ENCODE measurements at regions not wholly inside any gene's neighbourhood (a gene's known extent, or its start where the extent isn't known, plus 50 kb on each side); places are given as distances from the start of the nearest gene placed in this dataset.
"Not testable (repeated sequence)": the region's sequence is repeated elsewhere in the genome, so short reads cannot be mapped to it uniquely, and the experiment has no call there.

DNA sequence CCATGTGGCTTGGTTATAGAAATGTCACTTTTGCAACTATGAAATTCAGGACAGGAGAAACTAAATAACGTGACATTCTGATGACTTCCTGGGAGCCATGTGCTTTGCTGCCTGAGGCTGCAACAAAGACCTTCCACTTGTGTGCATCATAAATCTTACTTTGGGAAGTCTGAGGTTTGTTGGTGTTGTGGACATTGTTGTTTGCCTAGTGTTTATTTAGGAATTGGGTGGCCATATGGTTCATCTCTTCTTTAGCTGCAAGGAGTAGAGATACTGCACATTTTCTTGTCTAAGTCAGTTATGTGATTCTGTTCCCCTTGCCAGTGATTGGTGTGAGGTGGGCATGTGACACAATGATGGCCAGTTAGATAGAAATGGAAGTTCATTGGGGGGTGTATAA lies 167.3 kb upstream of the SSTR1 start:
- Histone ChIP-seq H3K9me3 (no peaks in the 10 kb centered on the region), H3K36me3 (replicated peaks) (no peaks in the 10 kb centered on the region), H3K4me3 (no peak overlapping the region), H3K27me3 (ENCODE audit: low read depth) (no peaks in the 10 kb centered on the region), H3K4me1 (no peaks in the 10 kb centered on the region)
- in situ Hi-C loops (cut with MboI; ENCODE audit: low sequenced_read_pairs): no loop called here
- DNase-seq (ENCODE audit: low spot score in 2 of 2): no peak

DNA sequence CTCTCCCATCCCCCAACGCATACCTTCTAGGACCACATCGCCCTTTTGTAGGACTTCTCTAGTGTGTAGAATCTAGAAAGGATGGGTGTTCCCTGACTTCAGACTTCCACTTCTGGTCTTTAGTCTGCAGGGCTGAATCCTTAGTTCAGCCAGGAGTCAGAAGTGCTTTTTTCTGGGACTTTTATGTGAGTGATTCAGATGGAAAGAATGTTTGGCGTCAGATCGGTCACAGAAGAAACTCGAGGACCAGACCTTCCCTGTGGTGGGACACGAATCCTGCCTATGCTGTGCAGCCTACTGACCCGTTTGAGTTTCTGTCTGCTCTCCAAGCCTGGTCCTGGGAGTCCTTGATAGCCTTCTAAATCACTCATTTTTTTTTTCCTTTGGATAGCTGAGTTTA lies 165.4 kb upstream of the SSTR1 start:
- Histone ChIP-seq H3K36me3 (replicated peaks) (no peaks in the 10 kb centered on the region), H3K4me1 (no peaks in the 10 kb centered on the region), H3K27me3 (ENCODE audit: low read depth) (no peaks in the 10 kb centered on the region), H3K4me3 (no peak overlapping the region), H3K9me3 (no peaks in the 10 kb centered on the region)
- in situ Hi-C loops (cut with MboI; ENCODE audit: low sequenced_read_pairs): no loop called here
- no peak for DNase-seq (ENCODE audit: low spot score in 2 of 2)

GRCh38 chr14:38044710-38045109 lies 163.0 kb upstream of the SSTR1 start:
- Histone ChIP-seq H3K9me3 (no peaks in the 10 kb centered on the region), H3K36me3 (replicated peaks) (no peaks in the 10 kb centered on the region), H3K4me1 (no peaks in the 10 kb centered on the region), H3K27me3 (ENCODE audit: low read depth) (no peaks in the 10 kb centered on the region), H3K4me3 (no peak overlapping the region)
- in situ Hi-C loops (cut with MboI; ENCODE audit: low sequenced_read_pairs): no loop called here
- no peak for DNase-seq (ENCODE audit: low spot score in 2 of 2)

DNA sequence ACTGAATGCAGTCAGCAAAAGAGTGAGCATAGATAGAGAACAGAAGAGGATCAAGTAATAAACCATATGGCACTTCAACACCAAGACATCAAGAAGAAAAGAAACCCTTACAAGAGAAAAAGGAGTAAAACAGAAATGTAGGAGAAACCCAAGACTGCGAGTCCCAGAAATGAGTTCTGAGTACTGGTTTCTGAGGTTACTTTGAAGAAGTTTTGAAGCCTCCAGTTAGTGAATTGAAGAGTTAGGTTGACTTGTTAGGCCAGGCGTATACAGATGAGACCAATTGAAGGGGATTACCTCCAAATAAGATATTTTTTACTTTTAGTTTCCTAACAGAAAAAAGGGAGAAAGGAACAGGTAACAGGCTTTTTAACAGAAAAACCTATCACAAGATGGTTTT lies 162.2 kb upstream of the SSTR1 start:
- Histone ChIP-seq H3K4me3 (no peak overlapping the region), H3K36me3 (replicated peaks) (no peaks in the 10 kb centered on the region), H3K4me1 (no peaks in the 10 kb centered on the region), H3K27me3 (ENCODE audit: low read depth) (no peaks in the 10 kb centered on the region), H3K9me3 (no peaks in the 10 kb centered on the region)
- in situ Hi-C loops (cut with MboI; ENCODE audit: low sequenced_read_pairs): no loop called here
- no peak for DNase-seq (ENCODE audit: low spot score in 2 of 2)

DNA sequence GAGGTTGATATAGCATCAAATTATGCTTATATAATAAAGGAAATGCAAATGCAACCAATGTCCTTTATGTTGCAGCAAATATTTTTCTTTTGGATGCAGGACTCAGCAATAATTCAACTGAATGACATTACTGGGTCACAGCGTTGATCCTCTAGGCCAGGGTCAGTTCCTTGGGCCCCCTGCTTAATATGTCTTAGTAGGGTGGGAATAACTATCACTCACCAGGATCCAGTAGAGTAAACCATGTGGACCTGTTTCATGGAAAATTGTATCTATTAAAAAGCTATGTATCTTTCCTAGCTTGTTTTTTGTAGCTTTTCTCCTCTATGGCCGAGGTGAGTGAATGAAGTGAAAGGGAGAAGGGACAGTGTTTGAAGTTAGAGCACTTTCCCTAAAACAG lies 161.5 kb upstream of the SSTR1 start:
- H3K4me3 ChIP-seq: no peak overlapping the region
- H3K36me3 ChIP-seq (replicated peaks): no peaks in the 10 kb centered on the region
- H3K27me3 ChIP-seq (ENCODE audit: low read depth): no peaks in the 10 kb centered on the region
- no peak for DNase-seq (ENCODE audit: low spot score in 2 of 2)
- no peaks in the 10 kb centered on the region for H3K9me3 ChIP-seq
- in situ Hi-C loops (cut with MboI; ENCODE audit: low sequenced_read_pairs): no loop called here
- H3K4me1 ChIP-seq: no peaks in the 10 kb centered on the region

GRCh38 chr14:38047195-38047902 lies 160.4 kb upstream of the SSTR1 start:
- H3K4me3 ChIP-seq: no peak overlapping the region
- no peak for DNase-seq (ENCODE audit: low spot score in 2 of 2)
- in situ Hi-C loops (cut with MboI; ENCODE audit: low sequenced_read_pairs): no loop called here
- no peaks in the 10 kb centered on the region for H3K27me3 ChIP-seq (ENCODE audit: low read depth)
- H3K36me3 ChIP-seq (replicated peaks): no peaks in the 10 kb centered on the region
- H3K4me1 ChIP-seq: no peaks in the 10 kb centered on the region
- no peaks in the 10 kb centered on the region for H3K9me3 ChIP-seq

DNA sequence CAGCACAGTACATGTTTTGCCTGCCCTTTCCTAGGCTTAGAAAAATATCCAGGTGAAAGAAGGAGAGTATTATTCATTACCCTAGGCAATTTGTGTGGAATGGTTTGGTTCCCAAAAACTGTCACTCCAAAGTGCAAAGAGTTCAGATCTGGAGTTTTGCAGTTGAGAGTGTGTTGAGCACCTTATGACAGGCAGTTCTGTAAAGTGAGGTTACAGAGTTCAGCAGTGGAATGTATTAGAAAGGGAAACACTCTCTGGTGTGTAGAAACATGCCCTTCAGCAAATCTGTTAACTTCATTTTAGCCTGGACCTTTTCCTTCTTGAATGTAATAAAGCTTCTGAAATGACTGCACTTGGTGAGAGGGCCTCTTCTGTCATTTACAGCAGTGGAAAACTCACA lies 154.0 kb upstream of the SSTR1 start:
- in situ Hi-C loops (cut with MboI; ENCODE audit: low sequenced_read_pairs): no loop called here
- no peaks in the 10 kb centered on the region for H3K27me3 ChIP-seq (ENCODE audit: low read depth)
- no peaks in the 10 kb centered on the region for H3K36me3 ChIP-seq (replicated peaks)
- H3K4me1 ChIP-seq: no peaks in the 10 kb centered on the region
- DNase-seq (ENCODE audit: low spot score in 2 of 2): no peak
- no peaks in the 10 kb centered on the region for H3K9me3 ChIP-seq
- H3K4me3 ChIP-seq: no peak overlapping the region

- H3K4me1 ChIP-seq: no peaks in the 10 kb centered on the region
- H3K27me3 ChIP-seq (ENCODE audit: low read depth): no peaks in the 10 kb centered on the region
- DNase-seq (ENCODE audit: low spot score in 2 of 2): no peak
- no peaks in the 10 kb centered on the region for H3K9me3 ChIP-seq
- in situ Hi-C loops (cut with MboI; ENCODE audit: low sequenced_read_pairs): no loop called here
- no peak overlapping the region for H3K4me3 ChIP-seq
- no peaks in the 10 kb centered on the region for H3K36me3 ChIP-seq (replicated peaks)
These were observed 151.4 kb upstream of the SSTR1 start for GRCh38 chr14:38056270-38056669.

GRCh38 chr14:38062223-38062622 lies 145.5 kb upstream of the SSTR1 start:
- in situ Hi-C loops (cut with MboI; ENCODE audit: low sequenced_read_pairs); H3K4me3 ChIP-seq; H3K36me3 ChIP-seq (replicated peaks); H3K9me3 ChIP-seq; H3K27me3 ChIP-seq (ENCODE audit: low read depth); H3K4me1 ChIP-seq; DNase-seq (ENCODE audit: low spot score in 2 of 2): not testable (repeated sequence)

- Histone ChIP-seq H3K4me3 (no peak overlapping the region), H3K27me3 (ENCODE audit: low read depth) (no peaks in the 10 kb centered on the region), H3K9me3 (peaks cover 2% of the 10 kb centered on the region; the same call in 1 of the 2 replicates), H3K36me3 (replicated peaks) (no peaks in the 10 kb centered on the region), H3K4me1 (no peaks in the 10 kb centered on the region)
- DNase-seq (ENCODE audit: low spot score in 2 of 2): no peak
- in situ Hi-C loops (cut with MboI; ENCODE audit: low sequenced_read_pairs): no loop called here
These were observed 143.9 kb upstream of the SSTR1 start for GRCh38 chr14:38063711-38064320.

DNA sequence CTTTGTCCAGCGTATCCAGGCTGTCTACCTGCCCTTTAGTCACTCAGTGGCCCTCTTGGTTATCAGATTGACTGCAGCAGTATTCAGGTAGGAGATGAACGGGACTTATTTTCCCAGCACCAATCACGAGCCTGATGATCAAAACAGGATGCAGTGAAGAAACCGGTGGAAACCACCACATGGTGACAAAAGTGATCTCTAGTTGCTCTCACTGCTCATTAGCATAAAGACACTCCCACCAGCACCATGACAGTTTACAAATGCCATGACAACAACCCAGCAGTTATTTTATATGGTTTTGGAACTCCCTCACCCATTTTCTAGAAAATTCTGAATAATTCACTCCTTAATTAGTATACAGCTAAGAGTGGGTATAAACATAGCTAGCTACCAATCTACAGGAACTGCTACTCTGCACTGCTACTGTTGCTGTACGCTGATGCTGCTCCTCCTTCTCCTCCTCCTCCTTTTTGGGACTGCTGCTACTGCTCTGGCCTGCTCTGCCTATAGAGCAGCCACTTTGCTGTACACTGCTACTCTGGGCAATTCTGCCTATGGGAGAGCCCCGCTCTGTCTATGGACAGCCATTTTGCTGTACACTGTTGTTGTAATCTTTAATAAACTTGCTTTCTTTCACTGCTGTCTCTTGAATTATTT lies 142.5 kb upstream of the SSTR1 start:
- DNase-seq (ENCODE audit: low spot score in 2 of 2): no peak
- in situ Hi-C loops (cut with MboI; ENCODE audit: low sequenced_read_pairs): no loop called here
- Histone ChIP-seq H3K36me3 (replicated peaks) (no peaks in the 10 kb centered on the region), H3K4me1 (no peaks in the 10 kb centered on the region), H3K9me3 (peaks cover 2% of the 10 kb centered on the region; the same call in 1 of the 2 replicates), H3K4me3 (no peak overlapping the region), H3K27me3 (ENCODE audit: low read depth) (no peaks in the 10 kb centered on the region)

- Histone ChIP-seq H3K4me3 (no peak overlapping the region), H3K36me3 (replicated peaks) (no peaks in the 10 kb centered on the region), H3K9me3 (no peaks in the 10 kb centered on the region), H3K4me1 (no peaks in the 10 kb centered on the region), H3K27me3 (ENCODE audit: low read depth) (no peaks in the 10 kb centered on the region)
- DNase-seq (ENCODE audit: low spot score in 2 of 2): no peak
- in situ Hi-C loops (cut with MboI; ENCODE audit: low sequenced_read_pairs): no loop called here
These were observed 137.6 kb upstream of the SSTR1 start for GRCh38 chr14:38070061-38070588.

DNA sequence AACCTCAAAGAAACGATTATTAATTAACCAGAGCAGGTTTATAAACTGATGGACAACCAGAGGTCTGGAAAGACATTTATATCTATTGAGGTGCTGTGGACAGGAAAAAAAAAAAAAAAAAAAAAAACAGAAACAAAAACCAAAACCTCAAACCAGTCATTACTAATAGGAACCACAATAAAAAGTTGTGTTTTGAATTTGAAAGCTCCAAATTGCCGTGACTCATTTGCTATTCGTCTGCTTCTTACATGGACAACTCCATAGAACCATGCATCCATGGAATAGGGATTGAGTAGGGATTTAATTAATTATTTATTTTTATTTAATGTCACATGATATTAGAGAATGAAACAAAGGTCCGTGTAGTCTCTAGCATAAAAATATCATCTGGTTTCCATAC lies 134.1 kb upstream of the SSTR1 start:
- no peak for DNase-seq (ENCODE audit: low spot score in 2 of 2)
- no peak overlapping the region for H3K4me3 ChIP-seq
- H3K9me3 ChIP-seq: no peaks in the 10 kb centered on the region
- H3K36me3 ChIP-seq (replicated peaks): no peaks in the 10 kb centered on the region
- in situ Hi-C loops (cut with MboI; ENCODE audit: low sequenced_read_pairs): no loop called here
- no peaks in the 10 kb centered on the region for H3K4me1 ChIP-seq
- H3K27me3 ChIP-seq (ENCODE audit: low read depth): no peaks in the 10 kb centered on the region

DNA sequence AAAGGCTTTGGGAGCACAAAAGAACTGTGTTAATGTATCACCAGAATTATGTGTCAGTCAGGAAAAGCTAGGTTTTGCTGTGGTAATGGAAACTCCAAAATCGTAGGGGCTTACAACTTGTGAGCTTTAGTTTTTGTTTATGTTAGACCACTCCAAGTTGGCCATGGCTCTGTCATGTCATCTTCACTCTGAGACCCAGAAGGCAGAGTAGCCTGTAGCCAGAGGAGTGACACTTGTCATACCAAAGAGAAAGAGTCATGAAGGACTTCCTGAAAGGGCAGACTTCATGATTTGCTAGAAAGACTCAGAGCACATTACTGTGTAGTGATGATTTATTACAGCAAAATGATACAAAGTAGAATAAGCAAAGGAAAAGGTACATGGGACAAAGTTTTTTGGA lies 133.6 kb upstream of the SSTR1 start:
- no peaks in the 10 kb centered on the region for H3K9me3 ChIP-seq
- H3K4me1 ChIP-seq: no peaks in the 10 kb centered on the region
- H3K36me3 ChIP-seq (replicated peaks): no peaks in the 10 kb centered on the region
- in situ Hi-C loops (cut with MboI; ENCODE audit: low sequenced_read_pairs): no loop called here
- DNase-seq (ENCODE audit: low spot score in 2 of 2): no peak
- H3K4me3 ChIP-seq: no peak overlapping the region
- no peaks in the 10 kb centered on the region for H3K27me3 ChIP-seq (ENCODE audit: low read depth)
